Osteoblast (primary cell): ENCODE measurements at regions not wholly inside any gene's neighbourhood (a gene's known extent, or its start where the extent isn't known, plus 50 kb on each side); places are given as distances from the start of the nearest gene placed in this dataset.
A peak's percentile ranks its signal among the peaks of the same experiment; 100 is the strongest.

ENCODE experiments used
- DNase-seq: peaks from one replicate; pipeline ENCODE4 v3.0.0; 2011; ENCODE audit warnings: low spot score, mixed read lengths; ENCODE audit not compliant: insufficient read length; ENCODE audit errors: missing footprints
- H2AFZ ChIP-seq: 2 replicates; pipeline ENCODE4 v1.6.0; 2011; ENCODE audit warnings: mild to moderate bottlenecking, low read length
- H3K27ac ChIP-seq: 2 replicates; pipeline ENCODE4 v1.5.1; 2011; ENCODE audit warnings: mild to moderate bottlenecking, low read depth, low read length, moderate library complexity
- H3K27me3 ChIP-seq: 2 replicates; pipeline ENCODE4 v1.6.0; 2012; ENCODE audit warnings: mild to moderate bottlenecking, control low read depth, inconsistent platforms, low read length, moderate library complexity; ENCODE audit not compliant: insufficient read depth
- H3K36me3 ChIP-seq: 2 replicates; pipeline ENCODE4 v1.5.1; 2011; ENCODE audit warnings: mild to moderate bottlenecking, low read length, control low read depth, moderate library complexity; ENCODE audit not compliant: insufficient read depth
- H3K4me1 ChIP-seq: 2 replicates; pipeline ENCODE4 v1.5.1; 2011; ENCODE audit warnings: mild to moderate bottlenecking, low read length, control low read depth, moderate library complexity; ENCODE audit not compliant: insufficient read depth
- H3K4me2 ChIP-seq: 2 replicates; pipeline ENCODE4 v1.6.0; 2011; ENCODE audit warnings: mild to moderate bottlenecking, low read length; ENCODE audit not compliant: insufficient read depth
- H3K4me3 ChIP-seq: fragments of 200-600 bp; sonication (generic); 3 replicates; pipeline ENCODE4 v1.5.1; 2012; ENCODE audit warnings: mild to moderate bottlenecking, low read length, inconsistent platforms; ENCODE audit not compliant: insufficient read depth
- H3K79me2 ChIP-seq: 2 replicates; pipeline ENCODE4 v1.6.0; 2012; ENCODE audit warnings: mild to moderate bottlenecking, low read length, control low read depth, inconsistent platforms; ENCODE audit not compliant: insufficient read depth
- H3K9me3 ChIP-seq: 2 replicates; pipeline ENCODE4 v1.5.1; 2011; ENCODE audit warnings: low read depth, low read length, control low read depth
- H4K20me1 ChIP-seq: 2 replicates; pipeline ENCODE4 v1.6.0; 2012; ENCODE audit warnings: mild to moderate bottlenecking, low read length, control low read depth; ENCODE audit not compliant: insufficient read depth
- CTCF ChIP-seq: IDR thresholded peaks from 2 replicates; pipeline ENCODE4 v1.5.1; 2011; ENCODE audit warnings: mild to moderate bottlenecking, low read depth, low read length, moderate library complexity; ENCODE audit errors: extremely low read depth

GRCh38 chr7:17184805-17185689, 113.4 kb upstream of the AHR start:
- peak overlapping the region; percentile 24 for H3K27ac ChIP-seq
- no peak for TF ChIP-seq CTCF

GRCh38 chr7:17185690-17186070, 112.8 kb upstream of the AHR start:
- H3K4me1 ChIP-seq, result peaks cover 15% of the 10 kb centered on the region

More at GRCh38 chr7:17184805-17185689, 113.4 kb upstream of the AHR start:
- no peak for DNase-seq
- H3K27me3 ChIP-seq, result no peaks in the 10 kb centered on the region
- no peaks in the 10 kb centered on the region for H3K79me2 ChIP-seq
- no peaks in the 10 kb centered on the region for H3K9me3 ChIP-seq
- H3K4me2 ChIP-seq, result peak overlapping the region; percentile 12
- H3K4me1 ChIP-seq, result peaks cover 15% of the 10 kb centered on the region
- no peak overlapping the region for H2AFZ ChIP-seq
- no peaks in the 10 kb centered on the region for H3K36me3 ChIP-seq
- H3K4me3 ChIP-seq, result no peak overlapping the region
- no peaks in the 10 kb centered on the region for H4K20me1 ChIP-seq

GRCh38 chr7:17186745-17187530, 111.5 kb upstream of the AHR start:
- Histone ChIP-seq H3K4me2 (no peak overlapping the region), H3K27me3 (no peaks in the 10 kb centered on the region), H3K4me3 (no peak overlapping the region), H4K20me1 (no peaks in the 10 kb centered on the region), H2AFZ (peak overlapping the region; percentile 36), H3K4me1 (peaks cover 15% of the 10 kb centered on the region), H3K36me3 (no peaks in the 10 kb centered on the region), H3K27ac (no peak overlapping the region), H3K9me3 (no peaks in the 10 kb centered on the region), H3K79me2 (no peaks in the 10 kb centered on the region)
- DNase-seq, result no peak
- no peak for TF ChIP-seq CTCF

More at GRCh38 chr7:17185690-17186070, 112.8 kb upstream of the AHR start:
- peak overlapping the region; percentile 18 for H2AFZ ChIP-seq
- no peaks in the 10 kb centered on the region for H4K20me1 ChIP-seq
- no peak for TF ChIP-seq CTCF
- H3K79me2 ChIP-seq, result no peaks in the 10 kb centered on the region
- H3K4me2 ChIP-seq, result peak overlapping the region; percentile 12
- H3K4me3 ChIP-seq, result no peak overlapping the region
- no peaks in the 10 kb centered on the region for H3K9me3 ChIP-seq
- H3K36me3 ChIP-seq, result no peaks in the 10 kb centered on the region
- DNase-seq, result no peak
- H3K27me3 ChIP-seq, result no peaks in the 10 kb centered on the region
- H3K27ac ChIP-seq, result peak overlapping the region; percentile 24

GRCh38 chr7:17194656-17195055, 103.8 kb upstream of the AHR start:
- TF ChIP-seq CTCF, result no peak
- Histone ChIP-seq H3K4me2 (no peak overlapping the region), H3K79me2 (no peaks in the 10 kb centered on the region), H3K27ac (no peak overlapping the region), H3K27me3 (no peaks in the 10 kb centered on the region), H3K36me3 (no peaks in the 10 kb centered on the region), H4K20me1 (no peaks in the 10 kb centered on the region), H2AFZ (no peak overlapping the region), H3K4me1 (no peaks in the 10 kb centered on the region), H3K4me3 (no peak overlapping the region), H3K9me3 (no peaks in the 10 kb centered on the region)
- no peak for DNase-seq
